ENCODE measurements at regions not wholly inside any gene's neighbourhood (a gene's known extent, or its start where the extent isn't known, plus 50 kb on each side); places are given as distances from the start of the nearest gene placed in this dataset.
"Not testable (repeated sequence)": the region's sequence is repeated elsewhere in the genome, so short reads cannot be mapped to it uniquely, and the experiment has no call there.

- no peak for TF ChIP-seq CTCF (IDR thresholded peaks at IDR 0.05)
- intact Hi-C loops (cut with DNase I) = no loop called here
- no peak for ATAC-seq
- Histone ChIP-seq H3K4me3 (no peak overlapping the region), H3K36me3 (no peaks in the 10 kb centered on the region), H3K9me3 (no peaks in the 10 kb centered on the region), H3K27me3 (no peaks in the 10 kb centered on the region), H3K4me1 (no peaks in the 10 kb centered on the region), H3K27ac (no peak overlapping the region)
- DNase-seq = no peak
Measured at GRCh38 chr11:42913731-42914130, 398.1 kb upstream of the API5 start.

GRCh38 chr11:42923651-42924050, 388.1 kb upstream of the API5 start:
- H3K27me3 ChIP-seq = no peaks in the 10 kb centered on the region
- ATAC-seq (no peak), DNase-seq (no peak)
- no peaks in the 10 kb centered on the region for H3K9me3 ChIP-seq
- H3K4me1 ChIP-seq = no peaks in the 10 kb centered on the region
- H3K4me3 ChIP-seq = no peak overlapping the region
- TF ChIP-seq CTCF (IDR thresholded peaks at IDR 0.05) = no peak
- intact Hi-C loops (cut with DNase I) = no loop called here
- H3K27ac ChIP-seq = no peak overlapping the region
- no peaks in the 10 kb centered on the region for H3K36me3 ChIP-seq

DNA sequence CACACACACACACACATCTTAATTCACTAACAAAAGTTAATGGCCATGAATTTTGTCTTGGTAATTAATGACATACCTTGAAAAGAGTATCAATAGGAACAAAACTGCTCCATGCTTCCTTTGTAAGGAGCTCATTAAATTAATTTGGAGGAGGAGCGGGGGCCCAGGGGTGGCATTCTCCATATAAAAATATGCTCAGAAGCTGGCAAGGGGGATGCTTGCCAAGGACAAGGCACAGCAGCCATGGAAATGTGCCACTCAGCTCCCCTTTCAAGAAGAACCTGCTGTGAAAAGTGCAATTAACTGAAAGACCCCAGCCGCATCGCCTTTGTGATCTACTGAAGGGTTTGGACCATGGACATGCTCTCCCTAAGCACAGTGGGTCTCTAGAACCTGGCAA, 385.9 kb upstream of the API5 start:
- ATAC-seq = no peak
- Histone ChIP-seq H3K36me3 (no peaks in the 10 kb centered on the region), H3K4me1 (no peaks in the 10 kb centered on the region), H3K9me3 (no peaks in the 10 kb centered on the region), H3K27me3 (no peaks in the 10 kb centered on the region), H3K27ac (no peak overlapping the region), H3K4me3 (no peak overlapping the region)
- DNase-seq = no peak
- intact Hi-C loops (cut with DNase I) = no loop called here
- no peak for TF ChIP-seq CTCF (IDR thresholded peaks at IDR 0.05)

DNA sequence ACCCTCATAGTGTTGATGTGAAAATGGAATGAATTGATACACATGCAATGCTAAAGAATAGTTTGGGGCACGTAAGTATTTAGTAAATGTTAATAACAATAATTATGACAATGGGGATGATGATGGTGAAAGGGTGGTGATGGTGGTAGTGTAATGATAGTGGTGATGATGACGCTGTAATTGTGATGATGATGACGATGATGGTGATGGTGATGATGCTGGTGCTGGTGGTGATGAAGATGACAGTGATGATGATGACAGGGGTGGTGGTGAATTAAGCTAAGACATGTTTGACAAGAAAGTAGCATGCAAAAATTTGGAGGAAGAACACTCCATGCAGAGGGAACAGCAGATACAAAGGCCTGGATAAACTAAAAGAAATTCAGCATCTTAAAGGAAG, 364.4 kb upstream of the API5 start:
- no peak for TF ChIP-seq CTCF (IDR thresholded peaks at IDR 0.05)
- Histone ChIP-seq H3K27me3 (no peaks in the 10 kb centered on the region), H3K36me3 (no peaks in the 10 kb centered on the region), H3K4me1 (no peaks in the 10 kb centered on the region), H3K4me3 (no peak overlapping the region), H3K9me3 (no peaks in the 10 kb centered on the region), H3K27ac (no peak overlapping the region)
- DNase-seq (no peak), ATAC-seq (no peak)
- intact Hi-C loops (cut with DNase I) = no loop called here

DNA sequence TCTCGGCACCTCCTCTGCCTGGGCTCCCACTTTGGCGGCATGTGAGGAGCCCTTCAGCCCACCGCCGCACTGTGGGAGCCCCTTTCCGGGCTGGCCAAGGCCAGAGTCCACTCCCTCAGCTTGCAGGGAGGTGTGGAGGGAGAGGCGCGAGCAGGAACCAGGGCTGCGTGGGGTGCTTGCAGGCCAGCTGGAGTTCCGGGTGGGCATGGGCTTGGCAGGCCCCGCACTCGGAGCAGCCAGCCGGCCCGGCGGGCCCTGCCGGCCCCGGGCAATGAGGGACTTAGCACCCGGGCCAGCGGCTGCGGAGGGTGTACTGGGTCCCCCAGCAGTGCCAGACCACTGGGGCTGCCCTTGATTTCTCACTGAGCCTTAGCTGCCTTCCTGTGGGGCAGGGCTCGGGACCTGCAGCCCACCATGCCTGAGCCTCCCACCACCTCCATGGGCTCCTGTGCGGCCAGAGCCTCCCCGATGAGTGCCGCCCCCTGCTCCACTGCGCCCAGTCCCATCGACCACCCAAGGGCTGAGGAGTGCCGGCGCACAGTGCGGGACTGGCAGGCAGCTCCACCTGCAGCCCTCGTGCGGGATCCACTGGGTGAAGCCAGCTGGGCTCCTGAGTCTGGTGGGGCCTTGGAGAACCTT, 361.9 kb upstream of the API5 start:
- H3K4me3 ChIP-seq; H3K4me1 ChIP-seq; intact Hi-C loops (cut with DNase I); H3K9me3 ChIP-seq; H3K36me3 ChIP-seq; ATAC-seq; H3K27me3 ChIP-seq; DNase-seq; H3K27ac ChIP-seq: not testable (repeated sequence)

DNA sequence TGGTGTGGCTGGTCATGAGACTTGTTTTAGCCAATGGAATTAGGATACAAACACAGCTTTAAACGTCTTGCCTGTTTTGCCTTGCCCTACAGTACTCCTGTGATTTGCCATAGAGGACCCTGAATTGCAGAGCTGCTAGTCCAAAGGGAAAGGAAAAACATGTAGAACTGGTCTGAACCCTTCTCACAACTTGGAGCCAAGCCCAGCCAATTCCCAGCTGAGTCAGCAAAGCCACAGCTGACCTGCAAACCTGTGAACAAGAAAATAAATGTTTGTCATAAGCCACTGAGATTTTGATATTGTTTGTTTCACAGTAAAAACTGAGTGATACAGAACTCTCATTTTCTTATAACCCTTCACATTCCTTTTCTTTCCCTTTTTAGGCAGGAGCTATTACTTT, 360.5 kb upstream of the API5 start:
- H3K4me1 ChIP-seq = no peaks in the 10 kb centered on the region
- no peaks in the 10 kb centered on the region for H3K36me3 ChIP-seq
- H3K4me3 ChIP-seq = no peak overlapping the region
- no peak for DNase-seq
- H3K27me3 ChIP-seq = no peaks in the 10 kb centered on the region
- no peaks in the 10 kb centered on the region for H3K9me3 ChIP-seq
- intact Hi-C loops (cut with DNase I) = no loop called here
- no peak overlapping the region for H3K27ac ChIP-seq
- no peak for TF ChIP-seq CTCF (IDR thresholded peaks at IDR 0.05)
- ATAC-seq = no peak

Measured in upper lobe of right lung (tissue), 1 donor.